ENCODE measurements at regions not wholly inside any gene's neighbourhood (a gene's known extent, or its start where the extent isn't known, plus 50 kb on each side); places are given as distances from the start of the nearest gene placed in this dataset.

- TF ChIP-seq EZH2 (IDR thresholded peaks at IDR 0.05; ENCODE audit: borderline replicate concordance, low read depth, low read length, poor library complexity, severe bottlenecking), result no peak
- TF ChIP-seq, protein P1, sequence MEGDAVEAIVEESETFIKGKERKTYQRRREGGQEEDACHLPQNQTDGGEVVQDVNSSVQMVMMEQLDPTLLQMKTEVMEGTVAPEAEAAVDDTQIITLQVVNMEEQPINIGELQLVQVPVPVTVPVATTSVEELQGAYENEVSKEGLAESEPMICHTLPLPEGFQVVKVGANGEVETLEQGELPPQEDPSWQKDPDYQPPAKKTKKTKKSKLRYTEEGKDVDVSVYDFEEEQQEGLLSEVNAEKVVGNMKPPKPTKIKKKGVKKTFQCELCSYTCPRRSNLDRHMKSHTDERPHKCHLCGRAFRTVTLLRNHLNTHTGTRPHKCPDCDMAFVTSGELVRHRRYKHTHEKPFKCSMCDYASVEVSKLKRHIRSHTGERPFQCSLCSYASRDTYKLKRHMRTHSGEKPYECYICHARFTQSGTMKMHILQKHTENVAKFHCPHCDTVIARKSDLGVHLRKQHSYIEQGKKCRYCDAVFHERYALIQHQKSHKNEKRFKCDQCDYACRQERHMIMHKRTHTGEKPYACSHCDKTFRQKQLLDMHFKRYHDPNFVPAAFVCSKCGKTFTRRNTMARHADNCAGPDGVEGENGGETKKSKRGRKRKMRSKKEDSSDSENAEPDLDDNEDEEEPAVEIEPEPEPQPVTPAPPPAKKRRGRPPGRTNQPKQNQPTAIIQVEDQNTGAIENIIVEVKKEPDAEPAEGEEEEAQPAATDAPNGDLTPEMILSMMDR (conservative IDR thresholded peaks at IDR 0.05; ENCODE audit: low read depth, low read length), result no peak
Measured at GRCh38 chr6:141216726-141217125, 916.0 kb upstream of the GJE1 start.

All from A673 (cell line).